ENCODE measurements at regions not wholly inside any gene's neighbourhood (a gene's known extent, or its start where the extent isn't known, plus 50 kb on each side); places are given as distances from the start of the nearest gene placed in this dataset.

DNA sequence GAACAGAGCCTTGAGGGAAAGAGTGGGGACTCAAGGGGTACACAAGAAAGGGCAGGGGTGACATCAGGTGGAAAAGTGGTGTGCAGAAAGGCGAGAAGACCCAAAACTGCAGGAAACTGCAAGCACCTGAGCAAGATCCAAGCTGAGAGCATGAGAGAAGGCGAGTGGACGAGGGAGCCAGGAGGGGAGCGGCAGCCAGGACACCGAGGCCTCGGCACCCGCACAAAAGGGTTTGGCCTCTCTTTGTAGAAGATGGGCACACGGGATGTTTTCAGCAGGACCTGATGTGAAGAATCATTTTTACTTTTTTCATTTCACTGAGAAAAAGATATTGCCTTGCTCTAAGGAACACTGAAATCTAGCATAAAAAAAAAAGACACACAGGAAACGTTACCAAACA, 82.1 kb upstream of the FOXQ1 start:
- TF ChIP-seq, protein P1, sequence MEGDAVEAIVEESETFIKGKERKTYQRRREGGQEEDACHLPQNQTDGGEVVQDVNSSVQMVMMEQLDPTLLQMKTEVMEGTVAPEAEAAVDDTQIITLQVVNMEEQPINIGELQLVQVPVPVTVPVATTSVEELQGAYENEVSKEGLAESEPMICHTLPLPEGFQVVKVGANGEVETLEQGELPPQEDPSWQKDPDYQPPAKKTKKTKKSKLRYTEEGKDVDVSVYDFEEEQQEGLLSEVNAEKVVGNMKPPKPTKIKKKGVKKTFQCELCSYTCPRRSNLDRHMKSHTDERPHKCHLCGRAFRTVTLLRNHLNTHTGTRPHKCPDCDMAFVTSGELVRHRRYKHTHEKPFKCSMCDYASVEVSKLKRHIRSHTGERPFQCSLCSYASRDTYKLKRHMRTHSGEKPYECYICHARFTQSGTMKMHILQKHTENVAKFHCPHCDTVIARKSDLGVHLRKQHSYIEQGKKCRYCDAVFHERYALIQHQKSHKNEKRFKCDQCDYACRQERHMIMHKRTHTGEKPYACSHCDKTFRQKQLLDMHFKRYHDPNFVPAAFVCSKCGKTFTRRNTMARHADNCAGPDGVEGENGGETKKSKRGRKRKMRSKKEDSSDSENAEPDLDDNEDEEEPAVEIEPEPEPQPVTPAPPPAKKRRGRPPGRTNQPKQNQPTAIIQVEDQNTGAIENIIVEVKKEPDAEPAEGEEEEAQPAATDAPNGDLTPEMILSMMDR (tag by site-specific recombination; IDR thresholded peaks at IDR 0.05), result no peak
- TF ChIP-seq ZNF223 (tag by site-specific recombination; IDR thresholded peaks at IDR 0.05) (no peak), ZNF623 (tag by site-specific recombination; IDR thresholded peaks at IDR 0.05) (no peak)
- TF ChIP-seq, protein P2, sequence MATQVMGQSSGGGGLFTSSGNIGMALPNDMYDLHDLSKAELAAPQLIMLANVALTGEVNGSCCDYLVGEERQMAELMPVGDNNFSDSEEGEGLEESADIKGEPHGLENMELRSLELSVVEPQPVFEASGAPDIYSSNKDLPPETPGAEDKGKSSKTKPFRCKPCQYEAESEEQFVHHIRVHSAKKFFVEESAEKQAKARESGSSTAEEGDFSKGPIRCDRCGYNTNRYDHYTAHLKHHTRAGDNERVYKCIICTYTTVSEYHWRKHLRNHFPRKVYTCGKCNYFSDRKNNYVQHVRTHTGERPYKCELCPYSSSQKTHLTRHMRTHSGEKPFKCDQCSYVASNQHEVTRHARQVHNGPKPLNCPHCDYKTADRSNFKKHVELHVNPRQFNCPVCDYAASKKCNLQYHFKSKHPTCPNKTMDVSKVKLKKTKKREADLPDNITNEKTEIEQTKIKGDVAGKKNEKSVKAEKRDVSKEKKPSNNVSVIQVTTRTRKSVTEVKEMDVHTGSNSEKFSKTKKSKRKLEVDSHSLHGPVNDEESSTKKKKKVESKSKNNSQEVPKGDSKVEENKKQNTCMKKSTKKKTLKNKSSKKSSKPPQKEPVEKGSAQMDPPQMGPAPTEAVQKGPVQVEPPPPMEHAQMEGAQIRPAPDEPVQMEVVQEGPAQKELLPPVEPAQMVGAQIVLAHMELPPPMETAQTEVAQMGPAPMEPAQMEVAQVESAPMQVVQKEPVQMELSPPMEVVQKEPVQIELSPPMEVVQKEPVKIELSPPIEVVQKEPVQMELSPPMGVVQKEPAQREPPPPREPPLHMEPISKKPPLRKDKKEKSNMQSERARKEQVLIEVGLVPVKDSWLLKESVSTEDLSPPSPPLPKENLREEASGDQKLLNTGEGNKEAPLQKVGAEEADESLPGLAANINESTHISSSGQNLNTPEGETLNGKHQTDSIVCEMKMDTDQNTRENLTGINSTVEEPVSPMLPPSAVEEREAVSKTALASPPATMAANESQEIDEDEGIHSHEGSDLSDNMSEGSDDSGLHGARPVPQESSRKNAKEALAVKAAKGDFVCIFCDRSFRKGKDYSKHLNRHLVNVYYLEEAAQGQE (tag by site-specific recombination; IDR thresholded peaks at IDR 0.05), result no peak
